ENCODE measurements at regions not wholly inside any gene's neighbourhood (a gene's known extent, or its start where the extent isn't known, plus 50 kb on each side); places are given as distances from the start of the nearest gene placed in this dataset.
A peak's percentile ranks its signal among the peaks of the same experiment; 100 is the strongest.

GRCh38 chr2:88320076-88320773, 132.3 kb downstream of the FOXI3 start:
- DNase-seq, result no peak
- H3K36me3 Mint-ChIP-seq, result no peaks in the 10 kb centered on the region
- H3K27me3 Mint-ChIP-seq, result peaks cover 7% of the 10 kb centered on the region
- H3K9me3 Mint-ChIP-seq (ENCODE audit: low read depth), result no peaks in the 10 kb centered on the region
- no peak overlapping the region for H3K27ac Mint-ChIP-seq
- CTCF ChIA-PET, result interaction anchor here (0.7 to 1.0 kb wide), 2 partner anchors 129 to 260 kb away, joined by 3 read pairs; no protein-coding TSS in a partner anchor
- H3K4me3 Mint-ChIP-seq, result no peak overlapping the region
- ATAC-seq, result no peak
- H3K4me1 Mint-ChIP-seq, result no peaks in the 10 kb centered on the region

- DNase-seq, result no peak
- Mint-ChIP-seq H3K36me3 (no peaks in the 10 kb centered on the region), H3K4me3 (no peak overlapping the region), H3K4me1 (no peaks in the 10 kb centered on the region), H3K27ac (no peak overlapping the region), H3K27me3 (peaks cover 7% of the 10 kb centered on the region), H3K9me3 (ENCODE audit: low read depth) (no peaks in the 10 kb centered on the region)
- no peak for ATAC-seq
- CTCF ChIA-PET, result no interaction called here
These were observed 133.6 kb downstream of the FOXI3 start for GRCh38 chr2:88318956-88319330.

GRCh38 chr2:88318071-88318955, 134.2 kb downstream of the FOXI3 start:
- no peak for DNase-seq
- Mint-ChIP-seq H3K27me3 (peaks cover 7% of the 10 kb centered on the region), H3K36me3 (no peaks in the 10 kb centered on the region), H3K27ac (no peak overlapping the region), H3K4me3 (no peak overlapping the region), H3K9me3 (ENCODE audit: low read depth) (no peaks in the 10 kb centered on the region), H3K4me1 (no peaks in the 10 kb centered on the region)
- ATAC-seq, result no peak
- CTCF ChIA-PET, result no interaction called here

GRCh38 chr2:88310787-88311186, 140.6 kb downstream of the THNSL2 start:
- Mint-ChIP-seq H3K36me3 (no peaks in the 10 kb centered on the region), H3K27me3 (peaks cover 8% of the 10 kb centered on the region), H3K4me1 (no peaks in the 10 kb centered on the region), H3K4me3 (no peak overlapping the region), H3K9me3 (ENCODE audit: low read depth) (no peaks in the 10 kb centered on the region), H3K27ac (no peak overlapping the region)
- CTCF ChIA-PET, result no interaction called here
- no peak for DNase-seq
- ATAC-seq, result no peak

- H3K9me3 Mint-ChIP-seq (ENCODE audit: low read depth), result no peaks in the 10 kb centered on the region
- no peak for ATAC-seq
- H3K4me3 Mint-ChIP-seq, result no peak overlapping the region
- peaks cover 8% of the 10 kb centered on the region for H3K27me3 Mint-ChIP-seq
- H3K4me1 Mint-ChIP-seq, result no peaks in the 10 kb centered on the region
- H3K27ac Mint-ChIP-seq, result no peak overlapping the region
- CTCF ChIA-PET, result interaction anchor here (1.3 kb wide), 1 partner anchor 9 kb away, joined by 3 read pairs; no protein-coding TSS in a partner anchor
- DNase-seq, result no peak
- no peaks in the 10 kb centered on the region for H3K36me3 Mint-ChIP-seq
These were observed 137.7 kb downstream of the THNSL2 start for GRCh38 chr2:88307817-88308216.

- no peaks in the 10 kb centered on the region for H3K27me3 Mint-ChIP-seq
- H3K4me1 Mint-ChIP-seq, result no peaks in the 10 kb centered on the region
- no peaks in the 10 kb centered on the region for H3K9me3 Mint-ChIP-seq (ENCODE audit: low read depth)
- no peak overlapping the region for H3K27ac Mint-ChIP-seq
- H3K36me3 Mint-ChIP-seq, result no peaks in the 10 kb centered on the region
- DNase-seq, result no peak
- ATAC-seq, result no peak
- CTCF ChIA-PET, result no interaction called here
- H3K4me3 Mint-ChIP-seq, result no peak overlapping the region
These were observed 133.7 kb downstream of the THNSL2 start for GRCh38 chr2:88303865-88304264.

- no peaks in the 10 kb centered on the region for H3K36me3 Mint-ChIP-seq
These were observed 126.1 kb downstream of the THNSL2 start for GRCh38 chr2:88296247-88296646.

GRCh38 chr2:88283886-88284592, 113.9 kb downstream of the THNSL2 start:
- H3K27me3 Mint-ChIP-seq, result peaks cover 24% of the 10 kb centered on the region
- no peaks in the 10 kb centered on the region for H3K4me1 Mint-ChIP-seq
- DNase-seq (no peak), ATAC-seq (no peak)
- CTCF ChIA-PET, result interaction anchor here (0.7 kb wide), 1 partner anchor 92 kb away, joined by 3 read pairs; no protein-coding TSS in a partner anchor
- H3K36me3 Mint-ChIP-seq, result no peaks in the 10 kb centered on the region
- no peaks in the 10 kb centered on the region for H3K9me3 Mint-ChIP-seq (ENCODE audit: low read depth)
- H3K4me3 Mint-ChIP-seq, result no peak overlapping the region
- no peak overlapping the region for H3K27ac Mint-ChIP-seq

More at GRCh38 chr2:88296247-88296646, 126.1 kb downstream of the THNSL2 start:
- H3K27me3 Mint-ChIP-seq, result no peaks in the 10 kb centered on the region
- no peak for ATAC-seq
- no peak overlapping the region for H3K4me3 Mint-ChIP-seq
- no peak for DNase-seq
- CTCF ChIA-PET, result no interaction called here
- H3K9me3 Mint-ChIP-seq (ENCODE audit: low read depth), result no peaks in the 10 kb centered on the region
- H3K27ac Mint-ChIP-seq, result no peak overlapping the region
- H3K4me1 Mint-ChIP-seq, result no peaks in the 10 kb centered on the region

- no peaks in the 10 kb centered on the region for H3K9me3 Mint-ChIP-seq (ENCODE audit: low read depth)
These were observed 111.4 kb downstream of the THNSL2 start for GRCh38 chr2:88281302-88282217.

GRCh38 chr2:88269836-88270235, 99.7 kb downstream of the THNSL2 start:
- CTCF ChIA-PET, result no interaction called here
- no peaks in the 10 kb centered on the region for H3K36me3 Mint-ChIP-seq
- H3K27me3 Mint-ChIP-seq, result no peaks in the 10 kb centered on the region
- no peak overlapping the region for H3K4me3 Mint-ChIP-seq
- no peaks in the 10 kb centered on the region for H3K9me3 Mint-ChIP-seq (ENCODE audit: low read depth)
- ATAC-seq, result no peak
- no peak for DNase-seq
- peaks cover 6% of the 10 kb centered on the region for H3K4me1 Mint-ChIP-seq
- no peak overlapping the region for H3K27ac Mint-ChIP-seq

More at GRCh38 chr2:88281302-88282217, 111.4 kb downstream of the THNSL2 start:
- no peak for DNase-seq
- peaks cover 22% of the 10 kb centered on the region for H3K27me3 Mint-ChIP-seq
- H3K27ac Mint-ChIP-seq, result no peak overlapping the region
- no peak overlapping the region for H3K4me3 Mint-ChIP-seq
- no peaks in the 10 kb centered on the region for H3K36me3 Mint-ChIP-seq
- ATAC-seq, result no peak
- H3K4me1 Mint-ChIP-seq, result no peaks in the 10 kb centered on the region
- CTCF ChIA-PET, result no interaction called here

GRCh38 chr2:88265352-88266303, 95.5 kb downstream of the THNSL2 start:
- peaks cover 6% of the 10 kb centered on the region for H3K4me1 Mint-ChIP-seq
- no peaks in the 10 kb centered on the region for H3K9me3 Mint-ChIP-seq (ENCODE audit: low read depth)
- no peak overlapping the region for H3K27ac Mint-ChIP-seq
- H3K27me3 Mint-ChIP-seq, result peaks cover 6% of the 10 kb centered on the region
- ATAC-seq (peak; percentile 45), DNase-seq (peak; percentile 48)
- H3K36me3 Mint-ChIP-seq, result no peaks in the 10 kb centered on the region
- H3K4me3 Mint-ChIP-seq, result no peak overlapping the region
- CTCF ChIA-PET, result interaction anchor here (0.8 to 0.9 kb wide), 2 partner anchors 12 to 39 kb away, joined by 3 read pairs; no protein-coding TSS in a partner anchor

GRCh38 chr2:88263861-88264260, 93.7 kb downstream of the THNSL2 start:
- ATAC-seq (no peak), DNase-seq (no peak)
- Mint-ChIP-seq H3K27ac (no peak overlapping the region), H3K36me3 (no peaks in the 10 kb centered on the region), H3K4me1 (peaks cover 6% of the 10 kb centered on the region), H3K9me3 (ENCODE audit: low read depth) (no peaks in the 10 kb centered on the region), H3K27me3 (peaks cover 9% of the 10 kb centered on the region), H3K4me3 (no peak overlapping the region)
- CTCF ChIA-PET, result no interaction called here

All from activated CD8-positive, alpha-beta memory T cell treated with anti-CD3 and anti-CD28 coated beads, Interleukin-2, amount 10 ng/mL, durations not matched to agents 7 days and 5 days (primary cell).